Pancreas (tissue), 10 donors: ENCODE measurements at regions not wholly inside any gene's neighbourhood (a gene's known extent, or its start where the extent isn't known, plus 50 kb on each side); places are given as distances from the start of the nearest gene placed in this dataset.
A peak's percentile ranks its signal among the peaks of the same experiment; 100 is the strongest.

ENCODE experiments used
- ATAC-seq, 4 donors: fragments of 200-7000 bp; cut with Tn5 transposase; one replicate each; pipeline versions ENCODE4 v1.8.0 to v1.9.1; 2020; ENCODE audit warnings: mild to moderate bottlenecking in 4 of 4, moderate library complexity in 4 of 4
- DNase-seq, 6 donors: peaks; one replicate each; pipeline ENCODE4 v3.0.0-alpha.2; 2020
- FAIRE-seq: peaks from 2 replicates; lab custom pipeline; 2012; peaks lifted over from hg19 to GRCh38; lab: Jason Lieb, UNC
- H3K27ac ChIP-seq, 4 donors: fragments of 200-600 bp; sonication (generic); 1 replicate in 3 of 4; 2 replicates in 1 of 4; pipeline versions ENCODE4 v1.5.0 to v1.8.0; 2020
- H3K27me3 ChIP-seq, 4 donors: fragments of 200-600 bp; one replicate each; pipeline ENCODE4 v1.8.0; 2021
- H3K36me3 ChIP-seq, 3 donors: fragments of 200-600 bp; sonication (generic) in 1 of 3; one replicate each; pipeline versions ENCODE4 v1.5.0 to v1.8.0; 2020 to 2021
- H3K4me1 ChIP-seq, 3 donors: fragments of 200-600 bp; one replicate each; pipeline ENCODE4 v1.8.0; 2021
- H3K4me3 ChIP-seq, 4 donors: fragments of 200-600 bp; sonication (generic) in 2 of 4; one replicate each; pipeline versions ENCODE4 v1.5.0 to v1.8.0; 2020 to 2021
- H3K9me3 ChIP-seq, 4 donors: fragments of 200-600 bp; one replicate each; pipeline ENCODE4 v1.8.0; 2021
- CTCF ChIP-seq, 4 donors: fragments of 200-600 bp; sonication (generic) in 3 of 4; IDR thresholded peaks; one replicate each; pipeline versions ENCODE4 v1.5.0 to v1.8.0; 2021; ENCODE audit warnings: antibody characterized with exemption in 4 of 4
- WGBS, 2 donors: extraction: QIAGEN DNeasy Blood & Tissue Kit; methylation state at CpG; one replicate each; pipeline ENCODE4 v1.1.7; 2013; 5-methylcytosine and 5-hydroxymethylcytosine counted together
- intact Hi-C, 3 donors: fragments of 100-400 bp; cut with DNase I; formaldehyde crosslinking; loops; one replicate each; pipeline versions ENCODE4 v1.11.1 to v1.14.2; 2022
- donor health status: healthy with polysubstance abuse.
- donor health status: DM: no; HTN: no; CAD: no; lungs with moderate emphysema.
- donor health status: DM: no; HTN: no; CAD: no.
- donor health status: control.
- donor health status: control.
- donor health status: Bipolar disorder and iron deficiency.
- donor health status: DM: yes; HTN: yes; CAD: no.
- donor health status: DM: no; HTN: no; CAD: no.
- donor health status: DM: no; HTN: no; CAD: no.
- donor health status: DM: yes; HTN: yes; CAD: no.

GRCh38 chr3:115518100-115518852 is 105.0 kb upstream of the GAP43 start:
- Histone ChIP-seq H3K27ac (no peak overlapping the region), H3K36me3 (no peaks in the 10 kb centered on the region), H3K4me3 (no peak overlapping the region), H3K9me3 (no peaks in the 10 kb centered on the region), H3K27me3 (no peaks in the 10 kb centered on the region), H3K4me1 (peaks cover 0 to 6% (median 0%) of the 10 kb centered on the region in 3 donors)
- intact Hi-C loops: no loop called here
- peak in 2 of 4 donors; percentile 37 to 39 for ATAC-seq
- no peak for FAIRE-seq
- TF ChIP-seq CTCF (IDR thresholded peaks at IDR 0.05): no peak
- DNase-seq: peak in 1 of 6 donors; percentile 17
- WGBS, 2 donors: 62 to 63% methylated on average over 4 of the region's 4 CpGs

GRCh38 chr3:115520241-115520640 is 103.1 kb upstream of the GAP43 start:
- Histone ChIP-seq H3K27me3 (no peaks in the 10 kb centered on the region), H3K36me3 (no peaks in the 10 kb centered on the region), H3K9me3 (no peaks in the 10 kb centered on the region), H3K4me3 (no peak overlapping the region), H3K27ac (no peak overlapping the region), H3K4me1 (no peaks in the 10 kb centered on the region)
- no peak for DNase-seq
- no peak for TF ChIP-seq CTCF (IDR thresholded peaks at IDR 0.05)
- ATAC-seq: no peak
- FAIRE-seq: no peak
- 58 to 76% methylated on average over 2 of the region's 2 CpGs for WGBS, 2 donors
- intact Hi-C loops: no loop called here

- ATAC-seq (no peak), DNase-seq (no peak), FAIRE-seq (no peak)
- Histone ChIP-seq H3K4me1 (no peaks in the 10 kb centered on the region), H3K36me3 (no peaks in the 10 kb centered on the region), H3K4me3 (no peak overlapping the region), H3K27me3 (no peaks in the 10 kb centered on the region), H3K9me3 (no peaks in the 10 kb centered on the region), H3K27ac (no peak overlapping the region)
- TF ChIP-seq CTCF (IDR thresholded peaks at IDR 0.05): no peak
- intact Hi-C loops: no loop called here
Observed at GRCh38 chr3:115520651-115521245, 102.6 kb upstream of the GAP43 start.

- no peaks in the 10 kb centered on the region for H3K9me3 ChIP-seq
- TF ChIP-seq CTCF (IDR thresholded peaks at IDR 0.05): no peak
- DNase-seq (no peak), ATAC-seq (no peak), FAIRE-seq (no peak)
- no peaks in the 10 kb centered on the region for H3K4me1 ChIP-seq
- H3K36me3 ChIP-seq: no peaks in the 10 kb centered on the region
- no peak overlapping the region for H3K4me3 ChIP-seq
- 72 to 82% methylated on average over 1 of the region's 1 CpG for WGBS, 2 donors
- H3K27ac ChIP-seq: no peak overlapping the region
- intact Hi-C loops: no loop called here
- no peaks in the 10 kb centered on the region for H3K27me3 ChIP-seq
Observed at GRCh38 chr3:115523458-115523857, 99.9 kb upstream of the GAP43 start.

- H3K4me1 ChIP-seq: no peaks in the 10 kb centered on the region
- 33 to 58% methylated on average over 2 of the region's 2 CpGs for WGBS, 2 donors
- DNase-seq (no peak), ATAC-seq (no peak), FAIRE-seq (no peak)
- no peaks in the 10 kb centered on the region for H3K27me3 ChIP-seq
- no peak overlapping the region for H3K4me3 ChIP-seq
- no peak overlapping the region for H3K27ac ChIP-seq
- intact Hi-C loops: no loop called here
- no peaks in the 10 kb centered on the region for H3K9me3 ChIP-seq
- no peak for TF ChIP-seq CTCF (IDR thresholded peaks at IDR 0.05)
- no peaks in the 10 kb centered on the region for H3K36me3 ChIP-seq
Observed at GRCh38 chr3:115524549-115524948, 98.8 kb upstream of the GAP43 start.
